ENCODE measurements at regions not wholly inside any gene's neighbourhood (a gene's known extent, or its start where the extent isn't known, plus 50 kb on each side); places are given as distances from the start of the nearest gene placed in this dataset.

- TF ChIP-seq CTCF (conservative IDR thresholded peaks at IDR 0.05 in 1 of 2, IDR thresholded peaks at IDR 0.05 in 1 of 2; ENCODE audit: low read depth in 1 of 2, low read length in 2 of 2) (no peak), EZH2 (IDR thresholded peaks at IDR 0.05; ENCODE audit: low read length, missing control alignments) (no peak)
These were observed 165.6 kb downstream of the C1orf94 start for GRCh38 chr1:34342334-34342733.
